ENCODE measurements at regions not wholly inside any gene's neighbourhood (a gene's known extent, or its start where the extent isn't known, plus 50 kb on each side); places are given as distances from the start of the nearest gene placed in this dataset.
A peak's percentile ranks its signal among the peaks of the same experiment; 100 is the strongest.

DNA sequence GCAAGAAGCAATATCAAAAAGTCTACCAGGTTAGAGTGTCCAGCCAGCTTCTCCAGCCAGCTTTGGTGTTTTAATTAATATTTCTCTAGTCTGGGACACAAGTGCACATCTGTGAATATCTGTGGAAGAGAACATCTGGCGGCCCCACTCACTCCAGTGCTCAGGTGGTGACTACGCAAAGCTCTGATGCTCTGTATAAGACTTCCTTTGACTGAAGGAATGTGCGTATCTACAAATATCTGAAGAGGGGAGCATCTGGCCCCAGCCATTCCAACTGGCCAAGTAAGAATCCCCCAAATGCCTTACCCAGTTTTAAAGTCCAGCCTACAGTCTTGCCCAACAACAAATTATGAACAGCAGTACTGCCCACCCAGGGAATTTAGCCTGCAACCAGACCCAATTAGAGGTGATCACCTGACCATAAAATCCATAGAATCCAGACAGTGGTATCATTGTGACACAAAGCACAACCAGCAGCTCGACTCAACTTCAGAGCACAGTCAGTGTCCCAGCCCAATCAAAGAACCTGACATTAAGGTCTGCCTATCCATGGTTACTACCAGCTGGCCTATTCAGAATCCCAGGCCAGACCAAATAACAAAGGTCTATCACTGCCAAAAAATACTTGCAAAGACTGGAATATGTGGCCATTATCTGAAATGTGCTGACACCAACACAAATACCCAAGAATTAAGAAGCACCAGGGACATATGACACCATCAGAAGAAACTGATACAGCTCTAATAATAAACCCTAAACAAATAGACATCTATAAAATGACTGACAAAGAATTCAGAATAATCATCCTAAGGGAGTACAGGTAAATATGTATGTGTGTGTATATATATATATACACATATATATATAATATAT, 76.1 kb upstream of the MANEA start:
- WGBS (ENCODE audit: insufficient coverage, low coverage, missing lambda C conversion rate): 45% methylated on average over 4 of the region's 4 CpGs
- no peak overlapping the region for H3K4me3 ChIP-seq
- POLR2A ChIA-PET: interaction anchor here (0.9 kb wide), 1 partner anchor 18 kb away, joined by 4 read pairs; no protein-coding TSS in a partner anchor
- no peaks in the 10 kb centered on the region for H4K20me1 ChIP-seq (replicated peaks; ENCODE audit: control insufficient read depth, insufficient read depth, low read length)
- CTCF ChIA-PET (ENCODE audit: low intra/inter-chr PET ratio): no interaction called here
- no peaks in the 10 kb centered on the region for H3K79me2 ChIP-seq (ENCODE audit: control insufficient read depth, insufficient read depth, low read length)
- H3K27me3 ChIP-seq (ENCODE audit: control insufficient read depth in 2 of 2, insufficient read depth in 2 of 2, low read length in 2 of 2): no peaks in the 10 kb centered on the region
- H3K4me1 ChIP-seq (replicated peaks in 1 of 2; ENCODE audit: control insufficient read depth in 2 of 2, insufficient read depth in 2 of 2, low read length in 2 of 2): no peaks in the 10 kb centered on the region
- H3K36me3 ChIP-seq (ENCODE audit: control insufficient read depth, insufficient read depth, low read length): no peaks in the 10 kb centered on the region
- FAIRE-seq: no peak
- H3K9me3 ChIP-seq (replicated peaks; ENCODE audit: control insufficient read depth, insufficient read depth, low read depth, low read length): no peaks in the 10 kb centered on the region; the same call in 1 of the 2 replicates
- in situ Hi-C loops (cut with MboI): no loop called here
- ATAC-seq: no peak
- DNase-seq (ENCODE audit: extremely low read depth in 1 of 4, low spot score in 3 of 4): no peak
- TF ChIP-seq SETDB1 (IDR thresholded peaks at IDR 0.05; ENCODE audit: low read length) (no peak), MAFF (IDR thresholded peaks at IDR 0.05; ENCODE audit: low read length) (0 out of 2 replicates have a peak, but pooled peaks have one; percentile 17), ZNF316 (IDR thresholded peaks at IDR 0.05) (peak; percentile 38; the same call in 1 of the 2 replicates)
- H3K9ac ChIP-seq (ENCODE audit: insufficient read depth in 1 of 2, low read depth in 2 of 2, low read length in 2 of 2): no peak overlapping the region
- no peaks in the 10 kb centered on the region for H3K9me1 ChIP-seq (ENCODE audit: control insufficient read depth, insufficient read depth, low read length)
- H3K4me2 ChIP-seq (ENCODE audit: insufficient read depth, low read length): no peak overlapping the region
- H3K27ac ChIP-seq (ENCODE audit: extremely low read depth, low read depth, low read length): no peak overlapping the region
- no TSS peak for BruUV-seq (replicated peaks)
- intact Hi-C loops (cut with micrococcal nuclease): no loop called here
- no peak overlapping the region for H2AFZ ChIP-seq (ENCODE audit: low read depth, low read length)

DNA sequence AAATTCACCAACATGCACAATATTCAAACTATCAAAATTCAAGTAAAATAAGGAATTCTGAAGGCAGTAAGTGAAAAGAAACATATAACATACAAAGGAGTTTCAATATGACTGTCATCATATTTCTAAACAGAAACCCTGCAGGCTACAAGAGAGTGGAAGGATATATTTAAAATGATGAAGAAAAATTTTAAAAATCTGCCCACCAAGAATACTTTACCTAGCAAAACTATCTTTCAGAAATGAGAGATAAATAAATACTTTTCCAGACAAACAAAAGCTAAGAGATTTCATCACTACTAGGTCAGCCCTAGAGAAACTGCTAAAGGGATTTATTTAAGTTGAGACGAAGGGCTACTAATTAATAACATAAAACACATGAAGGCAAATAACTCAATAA, 73.8 kb upstream of the MANEA start:
- Histone ChIP-seq H3K36me3 (ENCODE audit: control insufficient read depth, insufficient read depth, low read length) (no peaks in the 10 kb centered on the region), H3K9me1 (ENCODE audit: control insufficient read depth, insufficient read depth, low read length) (no peaks in the 10 kb centered on the region), H3K79me2 (ENCODE audit: control insufficient read depth, insufficient read depth, low read length) (no peaks in the 10 kb centered on the region), H4K20me1 (replicated peaks; ENCODE audit: control insufficient read depth, insufficient read depth, low read length) (no peaks in the 10 kb centered on the region), H3K4me3 (no peak overlapping the region), H3K27ac (ENCODE audit: extremely low read depth, low read depth, low read length) (no peak overlapping the region), H3K4me1 (replicated peaks in 1 of 2; ENCODE audit: control insufficient read depth in 2 of 2, insufficient read depth in 2 of 2, low read length in 2 of 2) (no peaks in the 10 kb centered on the region), H3K4me2 (ENCODE audit: insufficient read depth, low read length) (no peak overlapping the region), H2AFZ (ENCODE audit: low read depth, low read length) (no peak overlapping the region), H3K27me3 (ENCODE audit: control insufficient read depth in 2 of 2, insufficient read depth in 2 of 2, low read length in 2 of 2) (no peaks in the 10 kb centered on the region), H3K9ac (ENCODE audit: insufficient read depth in 1 of 2, low read depth in 2 of 2, low read length in 2 of 2) (no peak overlapping the region), H3K9me3 (replicated peaks; ENCODE audit: control insufficient read depth, insufficient read depth, low read depth, low read length) (no peaks in the 10 kb centered on the region; the same call in 1 of the 2 replicates)
- in situ Hi-C loops (cut with MboI) (no loop called here), intact Hi-C loops (cut with micrococcal nuclease) (no loop called here)
- DNase-seq (ENCODE audit: extremely low read depth in 1 of 4, low spot score in 3 of 4) (no peak), ATAC-seq (no peak), FAIRE-seq (no peak)
- POLR2A ChIA-PET: no interaction called here
- no TSS peak for BruUV-seq (replicated peaks)
- CTCF ChIA-PET (ENCODE audit: low intra/inter-chr PET ratio): no interaction called here
- WGBS (ENCODE audit: insufficient coverage, low coverage, missing lambda C conversion rate): 47% methylated on average over 1 of the region's 1 CpG
- no peak for TF ChIP-seq HIVEP1 (CRISPR knock-in tag; IDR thresholded peaks at IDR 0.05)
- no peak for TF ChIP-seq RBFOX2 (IDR thresholded peaks at IDR 0.05; ENCODE audit: low read depth, low read length)
- no peak for TF ChIP-seq XRCC5 (IDR thresholded peaks at IDR 0.05; ENCODE audit: low read depth, low read length)
- TF ChIP-seq ILF3 (IDR thresholded peaks at IDR 0.05; ENCODE audit: borderline replicate concordance): no peak
- no peak for TF ChIP-seq ZBTB7A (IDR thresholded peaks at IDR 0.05; ENCODE audit: borderline replicate concordance, control insufficient read depth, low read depth, low read length)
- no peak for TF ChIP-seq GATAD2A (IDR thresholded peaks at IDR 0.05)
- TF ChIP-seq, protein P1, sequence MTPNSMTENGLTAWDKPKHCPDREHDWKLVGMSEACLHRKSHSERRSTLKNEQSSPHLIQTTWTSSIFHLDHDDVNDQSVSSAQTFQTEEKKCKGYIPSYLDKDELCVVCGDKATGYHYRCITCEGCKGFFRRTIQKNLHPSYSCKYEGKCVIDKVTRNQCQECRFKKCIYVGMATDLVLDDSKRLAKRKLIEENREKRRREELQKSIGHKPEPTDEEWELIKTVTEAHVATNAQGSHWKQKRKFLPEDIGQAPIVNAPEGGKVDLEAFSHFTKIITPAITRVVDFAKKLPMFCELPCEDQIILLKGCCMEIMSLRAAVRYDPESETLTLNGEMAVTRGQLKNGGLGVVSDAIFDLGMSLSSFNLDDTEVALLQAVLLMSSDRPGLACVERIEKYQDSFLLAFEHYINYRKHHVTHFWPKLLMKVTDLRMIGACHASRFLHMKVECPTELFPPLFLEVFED (CRISPR knock-in tag; conservative IDR thresholded peaks at IDR 0.05): no peak
- TF ChIP-seq ZKSCAN1 (IDR thresholded peaks at IDR 0.05; ENCODE audit: low read depth, low read length): no peak
- no peak for TF ChIP-seq NCOA1 (IDR thresholded peaks at IDR 0.05; ENCODE audit: low read depth)
- TF ChIP-seq THRAP3 (IDR thresholded peaks at IDR 0.05; ENCODE audit: borderline replicate concordance): no peak
- TF ChIP-seq PHF20 (IDR thresholded peaks at IDR 0.05; ENCODE audit: partially characterized antibody): no peak
- no peak for TF ChIP-seq CHD2 (IDR thresholded peaks at IDR 0.05; ENCODE audit: low read depth, low read length)
- no peak for TF ChIP-seq ERF (CRISPR knock-in tag; IDR thresholded peaks at IDR 0.05)
- no peak for TF ChIP-seq NFIX (CRISPR knock-in tag; IDR thresholded peaks at IDR 0.05; ENCODE audit: low read depth)
- no peak for TF ChIP-seq SMAD4 (CRISPR knock-in tag; conservative IDR thresholded peaks at IDR 0.05)
